HG03159 (cell line): ENCODE measurements at regions not wholly inside any gene's neighbourhood (a gene's known extent, or its start where the extent isn't known, plus 50 kb on each side); places are given as distances from the start of the nearest gene placed in this dataset.
"Not testable (repeated sequence)": the region's sequence is repeated elsewhere in the genome, so short reads cannot be mapped to it uniquely, and the experiment has no call there.

Experiments
- ATAC-seq: cut with Tn5 transposase; IDR thresholded peaks from one replicate; pipeline ENCODE4 v1.9.1; 2021; ENCODE audit warnings: mild to moderate bottlenecking, moderate library complexity; ENCODE audit not compliant: unreplicated experiment

DNA sequence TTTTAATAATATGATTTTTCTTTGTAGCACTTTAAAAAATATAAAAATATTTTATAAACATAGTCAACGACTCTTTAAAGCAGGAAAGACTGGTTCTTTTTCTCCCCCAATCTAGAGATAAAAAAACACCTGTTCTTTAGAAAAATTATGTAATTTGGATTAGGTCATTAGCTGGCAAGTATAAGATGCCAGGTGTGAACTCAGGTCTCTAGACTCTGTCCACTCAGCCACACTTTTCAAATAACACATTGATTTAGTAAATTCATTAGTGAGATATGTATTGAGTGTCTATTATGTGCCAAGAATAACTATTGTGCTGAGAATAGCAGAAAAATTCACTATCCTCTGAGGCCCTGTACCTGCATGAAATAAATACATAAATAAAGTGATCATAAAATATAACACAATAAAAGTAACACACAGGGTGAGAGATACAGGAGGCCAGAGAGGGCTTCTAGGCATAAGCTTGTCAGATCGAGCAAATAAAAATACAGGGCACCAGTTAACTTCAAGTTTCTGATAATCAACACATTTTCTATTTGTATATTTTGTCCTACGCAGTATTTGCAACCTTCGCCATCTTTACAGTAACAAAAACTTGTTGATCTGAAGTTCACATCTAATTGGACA, 867.1 kb upstream of the GBE1 start:
- no peak for ATAC-seq

DNA sequence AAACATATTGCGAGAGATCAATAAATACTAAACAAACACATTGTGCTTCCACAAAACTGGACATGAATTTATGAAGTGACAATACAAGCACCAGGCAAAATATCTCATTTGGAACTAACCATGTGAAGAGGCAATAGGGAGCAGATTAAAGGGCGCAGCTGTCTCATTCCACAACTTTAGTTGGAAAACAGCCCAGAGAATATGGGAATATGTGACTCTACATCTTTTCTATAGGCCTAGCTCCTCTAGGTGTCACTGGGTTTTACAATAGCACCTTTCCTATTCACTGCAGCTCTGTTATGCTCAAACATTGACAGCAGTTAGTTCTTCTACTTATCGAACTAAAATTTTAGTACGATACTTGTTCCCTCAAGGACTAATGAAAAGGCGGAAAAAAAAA, 866.3 kb upstream of the GBE1 start:
- no peak for ATAC-seq

GRCh38 chr3:82620744-82621143, 859.3 kb upstream of the GBE1 start:
- ATAC-seq, result not testable (repeated sequence)

DNA sequence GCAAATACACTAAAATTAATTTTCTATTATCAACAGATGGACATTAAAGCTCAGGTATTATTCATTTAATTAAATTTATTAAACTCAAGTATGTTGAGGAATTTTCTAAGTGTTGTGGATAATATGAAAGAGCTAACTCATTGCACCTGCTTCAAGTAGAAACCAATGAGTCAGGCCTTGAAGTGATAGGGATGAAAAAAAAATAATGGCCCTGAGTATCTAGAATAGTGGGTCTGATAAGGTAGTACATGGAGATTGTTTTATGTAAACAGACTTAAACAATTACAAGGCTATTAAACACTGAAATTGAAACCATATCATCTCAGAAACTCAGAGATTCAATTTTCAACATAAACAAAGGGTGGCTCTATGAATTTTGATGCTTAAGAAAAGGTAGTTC, 857.1 kb upstream of the GBE1 start:
- ATAC-seq, result no peak

DNA sequence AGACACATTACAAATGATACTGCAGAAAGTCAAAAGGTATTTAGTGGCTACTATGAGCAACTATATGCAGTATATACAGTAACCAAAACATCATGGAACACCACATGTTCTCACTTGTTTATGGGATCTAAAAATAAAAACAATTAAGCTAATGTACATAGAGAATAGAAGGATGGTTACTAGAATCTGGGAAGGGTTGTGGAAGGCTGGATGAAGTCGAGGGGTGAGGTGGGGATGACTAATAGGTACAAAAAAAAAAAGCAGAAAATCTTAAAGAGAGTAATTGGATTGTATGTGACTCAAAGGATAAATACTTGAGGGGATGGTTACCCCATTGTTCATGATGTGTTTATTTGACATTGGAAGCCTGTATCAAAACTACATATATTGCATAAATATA, 848.8 kb upstream of the GBE1 start:
- ATAC-seq, result no peak

- no peak for ATAC-seq
Measured at GRCh38 chr3:82607391-82607790, 845.9 kb upstream of the GBE1 start.

GRCh38 chr3:82596805-82597204, 835.4 kb upstream of the GBE1 start:
- no peak for ATAC-seq

GRCh38 chr3:82595530-82595929, 834.1 kb upstream of the GBE1 start:
- ATAC-seq, result no peak

DNA sequence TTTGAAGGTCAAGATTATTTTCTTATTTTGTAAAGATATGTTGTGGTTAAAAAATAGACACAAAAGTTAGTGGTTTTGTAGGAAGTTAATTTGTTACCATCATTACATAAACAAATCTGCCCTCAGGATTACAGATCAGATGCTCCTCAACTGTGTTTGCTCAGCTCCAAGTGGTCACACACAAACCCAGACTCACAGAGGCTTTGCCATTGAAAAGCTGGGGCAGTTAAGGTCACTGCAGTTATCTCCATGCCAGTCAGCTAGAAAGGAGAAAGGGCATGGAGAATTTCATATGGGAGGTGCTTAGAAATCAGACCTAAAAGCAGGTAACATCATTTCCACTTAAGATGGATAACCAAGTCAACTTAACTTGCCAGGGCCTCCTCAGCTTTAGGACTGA, 825.7 kb upstream of the GBE1 start:
- ATAC-seq, result no peak

- ATAC-seq, result no peak
Measured at GRCh38 chr3:82586414-82586813, 825.0 kb upstream of the GBE1 start.

GRCh38 chr3:82586002-82586401, 824.6 kb upstream of the GBE1 start:
- ATAC-seq, result not testable (repeated sequence)

GRCh38 chr3:82585591-82585990, 824.1 kb upstream of the GBE1 start:
- ATAC-seq, result not testable (repeated sequence)

DNA sequence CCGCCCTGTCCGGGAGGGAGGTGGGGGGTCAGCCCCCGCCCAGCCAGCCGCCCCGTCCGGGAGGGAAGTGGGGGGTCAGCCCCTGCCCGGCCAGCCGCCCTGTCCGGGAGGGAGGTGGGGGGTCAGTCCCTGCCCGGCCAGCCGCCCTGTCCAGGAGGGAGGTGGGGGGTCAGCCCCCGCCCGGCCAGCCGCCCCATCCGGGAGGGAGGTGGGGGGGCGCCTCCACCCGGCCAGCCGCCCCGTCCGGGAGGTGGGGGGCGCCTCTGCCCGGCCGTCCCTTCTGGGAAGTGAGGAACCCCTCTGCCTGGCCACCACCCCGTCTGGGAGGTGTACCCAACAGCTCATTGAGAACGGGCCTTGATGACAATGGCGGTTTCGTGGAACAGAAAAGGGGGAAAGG, 823.4 kb upstream of the GBE1 start:
- ATAC-seq, result not testable (repeated sequence)

GRCh38 chr3:82584415-82584814, 823.0 kb upstream of the GBE1 start:
- ATAC-seq, result not testable (repeated sequence)

DNA sequence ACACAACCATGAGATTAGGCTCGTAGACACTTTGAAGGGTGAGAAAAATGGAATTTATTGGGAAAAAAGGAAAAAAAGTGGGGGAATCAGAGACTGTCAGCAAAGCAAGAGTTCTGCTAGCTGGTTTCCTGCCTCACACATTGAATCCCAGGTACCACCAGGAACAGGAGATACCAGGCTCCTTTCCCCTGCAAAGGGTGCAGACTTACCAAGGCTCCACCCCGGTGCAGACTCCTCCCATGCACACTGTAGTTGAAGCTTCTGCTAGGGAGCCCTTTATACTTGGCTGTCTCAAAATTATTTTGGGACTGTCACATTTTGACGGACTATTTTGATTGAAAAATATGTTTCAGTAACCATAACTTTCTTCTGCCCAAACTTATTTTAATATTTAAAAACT, 819.9 kb upstream of the GBE1 start:
- no peak for ATAC-seq

GRCh38 chr3:82572721-82573120, 811.3 kb upstream of the GBE1 start:
- ATAC-seq, result no peak

GRCh38 chr3:82568776-82569338, 807.4 kb upstream of the GBE1 start:
- ATAC-seq, result no peak

- no peak for ATAC-seq
Measured at GRCh38 chr3:82567029-82567600, 805.7 kb upstream of the GBE1 start.

GRCh38 chr3:82562896-82563295, 801.5 kb upstream of the GBE1 start:
- ATAC-seq, result no peak

GRCh38 chr3:82561784-82562183, 800.3 kb upstream of the GBE1 start:
- no peak for ATAC-seq

DNA sequence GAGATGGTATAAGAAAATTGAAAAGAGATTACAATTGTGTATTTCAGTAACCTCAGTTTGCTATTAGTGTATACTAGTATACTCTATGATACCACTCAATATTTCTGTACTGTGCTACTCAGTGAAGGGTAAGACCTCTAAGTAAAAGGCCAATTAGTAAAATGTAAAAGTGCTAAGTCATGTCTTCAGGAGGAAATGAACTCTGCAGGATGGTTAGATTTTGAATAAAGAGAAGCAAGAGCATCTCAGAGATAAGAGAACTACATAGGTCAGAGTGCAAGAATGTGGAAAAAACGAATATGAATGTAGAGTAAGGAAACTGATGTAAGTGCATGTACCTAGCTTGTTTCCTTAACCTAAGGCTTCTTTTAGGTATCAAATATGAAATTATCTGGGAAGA, 796.6 kb upstream of the GBE1 start:
- no peak for ATAC-seq

GRCh38 chr3:82556113-82556512, 794.7 kb upstream of the GBE1 start:
- no peak for ATAC-seq

DNA sequence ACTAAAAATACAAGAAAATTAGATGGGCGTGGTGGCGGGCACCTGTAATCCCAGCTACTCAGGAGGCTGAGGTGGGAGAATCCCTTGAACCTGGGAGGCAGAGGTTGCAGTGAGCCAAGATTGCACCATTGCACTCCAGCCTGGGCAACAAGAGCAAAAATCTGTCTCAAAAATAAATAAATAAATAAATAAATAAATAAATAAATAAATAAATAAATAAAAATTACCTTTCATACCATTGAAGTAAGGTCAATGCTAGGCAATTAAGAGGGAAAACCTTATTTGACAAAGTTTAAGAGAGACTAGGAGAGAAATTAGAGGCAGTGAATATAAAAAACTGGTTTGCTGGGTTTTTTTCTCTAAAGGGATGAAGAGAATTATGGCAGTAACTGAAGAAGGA, 781.1 kb upstream of the GBE1 start:
- ATAC-seq, result not testable (repeated sequence)
